GM18526 (cell line): ENCODE measurements at regions not wholly inside any gene's neighbourhood (a gene's known extent, or its start where the extent isn't known, plus 50 kb on each side); places are given as distances from the start of the nearest gene placed in this dataset.

Experiments
- POLR2A ChIP-seq: IDR thresholded peaks from 3 replicates; pipeline ENCODE4 v1.6.1; 2011; ENCODE audit not compliant: insufficient read length; ENCODE audit errors: extremely low read depth

- no peak for TF ChIP-seq POLR2A
These were observed 74.1 kb upstream of the PREP start for GRCh38 chr6:105476978-105477377.

DNA sequence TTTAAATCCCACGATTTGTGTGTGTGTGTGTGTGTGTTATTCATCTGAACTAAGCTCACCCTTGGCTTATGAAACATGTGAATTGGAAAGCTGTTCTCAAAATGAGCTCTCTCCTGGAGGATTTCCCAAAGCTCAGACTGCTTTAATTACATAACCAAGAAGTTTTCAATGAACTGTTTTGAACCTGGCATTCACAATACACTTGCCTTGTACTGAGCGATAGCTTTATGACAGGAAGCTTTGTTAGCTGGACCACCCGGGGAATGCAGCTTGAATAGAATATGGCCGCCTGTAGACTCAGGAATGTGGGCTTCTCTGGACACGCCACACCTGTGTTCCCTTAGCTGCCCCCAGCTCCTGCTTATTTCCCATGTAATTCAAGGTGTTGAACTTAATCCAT is 71.4 kb upstream of the PREP start:
- no peak for TF ChIP-seq POLR2A

- TF ChIP-seq POLR2A: no peak
These were observed 67.1 kb upstream of the PREP start for GRCh38 chr6:105469946-105470345.

GRCh38 chr6:105468850-105469249 is 66.0 kb upstream of the PREP start:
- TF ChIP-seq POLR2A: no peak

DNA sequence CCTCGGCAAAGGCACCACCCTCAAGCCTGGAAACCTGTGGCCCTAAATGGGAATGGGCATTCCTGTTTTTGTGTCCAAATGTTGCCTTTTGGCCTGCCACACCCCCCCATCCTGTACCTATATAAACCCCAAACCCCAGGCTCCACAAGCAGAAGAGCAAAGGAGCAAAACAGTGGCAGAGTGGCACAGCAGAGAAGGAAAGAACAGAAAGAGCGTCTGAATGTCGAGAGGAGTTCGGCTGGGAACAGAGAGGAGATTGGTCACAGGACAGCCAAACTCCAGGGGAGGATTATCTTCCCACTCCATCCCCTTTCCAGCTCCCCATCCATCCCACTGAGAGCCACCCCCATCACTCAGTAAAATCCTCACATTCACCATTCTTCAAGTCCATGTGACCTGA is 58.0 kb upstream of the PREP start:
- no peak for TF ChIP-seq POLR2A

DNA sequence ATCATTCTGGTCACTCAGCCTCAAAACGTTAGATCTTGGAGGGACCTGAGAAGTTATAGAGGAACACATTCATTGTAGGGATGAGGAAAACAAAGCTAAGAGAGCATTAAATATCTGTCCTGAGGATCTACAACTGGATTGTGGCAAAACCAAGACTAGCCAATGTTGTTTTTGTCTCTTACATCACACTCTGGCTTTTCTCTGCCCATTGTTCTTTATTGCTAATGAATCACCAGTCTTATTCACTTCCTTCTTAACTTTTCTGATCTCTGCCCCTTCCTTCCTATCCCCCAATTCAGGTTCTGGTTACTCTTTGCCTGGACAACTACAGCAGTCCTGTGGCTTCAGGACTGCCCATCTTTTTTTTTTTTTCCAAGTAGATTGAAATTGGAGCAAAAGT is 57.0 kb upstream of the PREP start:
- no peak for TF ChIP-seq POLR2A

DNA sequence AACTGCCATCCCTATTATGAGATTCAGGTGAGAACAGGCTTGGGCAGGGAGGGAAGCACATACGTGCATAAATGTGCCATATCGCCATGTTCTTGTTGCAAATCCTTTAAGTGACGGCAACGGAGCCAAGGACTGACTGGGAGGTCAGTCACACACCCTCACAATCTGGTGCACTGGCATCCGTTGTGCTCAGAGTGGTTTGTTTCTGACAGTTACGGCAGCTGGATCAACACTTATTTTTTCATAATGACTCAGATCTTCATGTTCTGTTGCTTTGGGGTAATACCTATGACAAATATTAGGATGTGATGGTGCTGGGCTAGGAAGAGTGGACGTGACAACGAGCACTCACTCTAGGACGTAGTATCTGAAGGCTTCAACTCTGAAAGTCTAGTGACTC is 56.2 kb upstream of the PREP start:
- TF ChIP-seq POLR2A: peak; percentile 30

GRCh38 chr6:105458551-105458950 is 55.7 kb upstream of the PREP start:
- no peak for TF ChIP-seq POLR2A

DNA sequence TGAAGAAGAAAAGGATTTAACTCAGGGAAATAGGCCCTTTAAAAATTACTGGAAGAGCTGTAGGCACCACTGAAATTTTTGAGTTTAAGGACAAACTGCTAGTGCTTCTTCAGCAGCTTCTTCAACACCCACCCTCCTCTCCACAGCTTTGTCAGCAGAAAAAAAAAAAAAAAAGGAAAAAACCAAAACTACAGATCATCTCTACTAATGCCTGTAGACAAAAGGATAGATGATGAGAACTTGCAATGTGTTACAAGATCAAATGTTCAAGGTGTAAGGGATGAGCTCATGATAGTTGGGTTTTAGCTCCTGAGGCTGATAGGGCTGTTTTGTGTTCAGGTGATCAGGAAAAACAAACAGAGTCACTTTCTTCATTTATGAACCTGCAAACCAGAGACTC is 55.2 kb upstream of the PREP start:
- no peak for TF ChIP-seq POLR2A

GRCh38 chr6:105453968-105454367 is 51.1 kb upstream of the PREP start:
- TF ChIP-seq POLR2A: no peak

GRCh38 chr6:105452924-105453756 is 50.3 kb upstream of the PREP start:
- no peak for TF ChIP-seq POLR2A
